ENCODE measurements at regions not wholly inside any gene's neighbourhood (a gene's known extent, or its start where the extent isn't known, plus 50 kb on each side); places are given as distances from the start of the nearest gene placed in this dataset.
"Not testable (repeated sequence)": the region's sequence is repeated elsewhere in the genome, so short reads cannot be mapped to it uniquely, and the experiment has no call there.

- no peaks in the 10 kb centered on the region for H3K36me3 ChIP-seq
- no peak overlapping the region for H3K4me3 ChIP-seq
- TF ChIP-seq POLR2A (IDR thresholded peaks at IDR 0.05): no peak
- TF ChIP-seq POLR2AphosphoS5 (IDR thresholded peaks at IDR 0.05): no peak
- no peak for TF ChIP-seq EP300 (IDR thresholded peaks at IDR 0.05)
- TF ChIP-seq, protein P1, sequence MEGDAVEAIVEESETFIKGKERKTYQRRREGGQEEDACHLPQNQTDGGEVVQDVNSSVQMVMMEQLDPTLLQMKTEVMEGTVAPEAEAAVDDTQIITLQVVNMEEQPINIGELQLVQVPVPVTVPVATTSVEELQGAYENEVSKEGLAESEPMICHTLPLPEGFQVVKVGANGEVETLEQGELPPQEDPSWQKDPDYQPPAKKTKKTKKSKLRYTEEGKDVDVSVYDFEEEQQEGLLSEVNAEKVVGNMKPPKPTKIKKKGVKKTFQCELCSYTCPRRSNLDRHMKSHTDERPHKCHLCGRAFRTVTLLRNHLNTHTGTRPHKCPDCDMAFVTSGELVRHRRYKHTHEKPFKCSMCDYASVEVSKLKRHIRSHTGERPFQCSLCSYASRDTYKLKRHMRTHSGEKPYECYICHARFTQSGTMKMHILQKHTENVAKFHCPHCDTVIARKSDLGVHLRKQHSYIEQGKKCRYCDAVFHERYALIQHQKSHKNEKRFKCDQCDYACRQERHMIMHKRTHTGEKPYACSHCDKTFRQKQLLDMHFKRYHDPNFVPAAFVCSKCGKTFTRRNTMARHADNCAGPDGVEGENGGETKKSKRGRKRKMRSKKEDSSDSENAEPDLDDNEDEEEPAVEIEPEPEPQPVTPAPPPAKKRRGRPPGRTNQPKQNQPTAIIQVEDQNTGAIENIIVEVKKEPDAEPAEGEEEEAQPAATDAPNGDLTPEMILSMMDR (IDR thresholded peaks at IDR 0.05): no peak
- no peak for DNase-seq (ENCODE audit: low spot score in 2 of 2)
- H3K4me1 ChIP-seq: no peaks in the 10 kb centered on the region
- H3K27me3 ChIP-seq: no peaks in the 10 kb centered on the region
- WGBS: 83% methylated on average over 12 of the region's 12 CpGs
- H3K9me3 ChIP-seq: no peaks in the 10 kb centered on the region
- H3K27ac ChIP-seq: no peak overlapping the region
These were observed 180.7 kb upstream of the PFKP start for GRCh38 chr10:2886662-2887061.

DNA sequence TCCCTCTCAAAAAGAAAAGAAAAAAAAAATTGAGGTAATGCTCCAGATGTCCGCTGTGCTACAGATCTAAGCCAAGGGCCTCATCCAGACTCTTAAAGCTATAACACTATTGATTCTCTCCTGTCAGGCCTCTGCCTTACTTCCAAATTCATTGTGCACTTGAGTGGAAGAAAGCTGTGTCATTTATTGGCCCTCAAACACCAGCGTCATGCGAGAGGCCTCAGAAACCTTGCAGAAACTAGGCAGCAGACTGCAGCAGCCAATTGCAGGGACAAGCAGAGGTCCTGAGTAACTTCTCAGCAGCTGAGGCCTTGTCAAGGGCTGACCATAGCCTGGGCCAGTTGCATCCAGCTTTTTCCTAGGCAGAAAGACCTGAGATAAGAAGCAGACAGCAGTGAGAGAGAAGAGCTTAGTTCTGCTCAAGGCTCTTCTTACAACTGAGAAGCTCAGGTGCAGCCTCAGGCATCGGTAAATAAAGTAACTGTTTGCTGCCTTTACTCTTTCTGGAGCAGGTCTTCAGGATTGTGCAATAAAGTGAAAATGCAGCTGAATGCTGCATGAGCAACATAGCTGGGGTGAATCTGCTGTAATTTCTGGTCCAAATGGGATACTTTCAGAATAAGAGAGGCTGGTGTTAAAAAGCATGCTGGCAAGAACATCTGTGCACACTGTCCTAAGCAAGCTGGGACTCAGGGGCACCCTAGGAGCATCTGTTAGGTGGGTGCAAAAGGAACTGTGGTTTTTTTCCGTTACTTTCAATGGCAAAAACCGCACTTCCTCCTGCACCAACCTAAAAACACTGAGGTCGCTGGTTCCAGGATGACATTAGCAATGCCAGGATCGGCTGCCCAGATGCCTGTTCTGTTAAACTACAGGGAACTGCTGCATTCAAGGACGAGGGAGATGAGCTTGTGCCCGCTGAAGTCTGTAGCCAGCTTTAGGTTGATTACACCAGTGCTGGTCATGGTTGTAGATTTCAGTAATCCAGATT is 181.8 kb upstream of the PFKP start:
- DNase-seq (ENCODE audit: low spot score in 2 of 2): no peak
- Histone ChIP-seq H3K9me3 (no peaks in the 10 kb centered on the region), H3K4me3 (no peak overlapping the region), H3K36me3 (no peaks in the 10 kb centered on the region), H3K27ac (no peak overlapping the region), H3K27me3 (no peaks in the 10 kb centered on the region), H3K4me1 (no peaks in the 10 kb centered on the region)
- WGBS: 79% methylated on average over 10 of the region's 10 CpGs
- TF ChIP-seq POLR2A (IDR thresholded peaks at IDR 0.05) (no peak), POLR2AphosphoS5 (IDR thresholded peaks at IDR 0.05) (no peak), EP300 (IDR thresholded peaks at IDR 0.05) (no peak)
- TF ChIP-seq, protein P1 (IDR thresholded peaks at IDR 0.05): no peak

- not testable (repeated sequence) for H3K27me3 ChIP-seq; H3K9me3 ChIP-seq; H3K4me1 ChIP-seq; H3K27ac ChIP-seq; H3K4me3 ChIP-seq; H3K36me3 ChIP-seq; DNase-seq (ENCODE audit: low spot score in 2 of 2)
- WGBS: 81% methylated on average over 4 of the region's 4 CpGs
These were observed 183.3 kb upstream of the PFKP start for GRCh38 chr10:2883983-2884540.

DNA sequence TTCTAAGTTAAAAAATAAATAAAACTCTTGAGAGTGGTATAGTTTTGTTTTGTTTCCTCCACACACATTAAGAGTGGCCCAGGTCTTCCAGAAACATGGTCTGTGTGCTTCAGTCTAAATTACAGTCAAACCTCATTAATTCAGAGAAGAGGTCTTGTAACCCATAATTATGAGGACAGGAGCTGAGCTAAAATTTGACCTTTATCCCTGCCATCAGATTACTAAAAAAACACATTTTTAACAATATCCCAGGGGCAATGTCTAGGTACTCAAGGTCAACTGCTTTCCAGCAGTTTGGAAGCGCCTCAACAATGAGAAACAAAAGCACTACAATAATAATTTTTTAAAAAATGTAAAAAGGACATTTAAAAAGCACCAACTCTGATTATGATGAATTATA is 184.1 kb upstream of the PFKP start:
- Histone ChIP-seq H3K9me3 (no peaks in the 10 kb centered on the region), H3K36me3 (no peaks in the 10 kb centered on the region), H3K27me3 (peaks cover 8% of the 10 kb centered on the region), H3K4me1 (no peaks in the 10 kb centered on the region), H3K27ac (no peak overlapping the region), H3K4me3 (no peak overlapping the region)
- no peak for DNase-seq (ENCODE audit: low spot score in 2 of 2)
- 80% methylated on average over 1 of the region's 1 CpG for WGBS
- no peak for TF ChIP-seq EP300 (IDR thresholded peaks at IDR 0.05)
- no peak for TF ChIP-seq POLR2A (IDR thresholded peaks at IDR 0.05)
- TF ChIP-seq POLR2AphosphoS5 (IDR thresholded peaks at IDR 0.05): no peak
- TF ChIP-seq, protein P1 (IDR thresholded peaks at IDR 0.05): no peak

DNA sequence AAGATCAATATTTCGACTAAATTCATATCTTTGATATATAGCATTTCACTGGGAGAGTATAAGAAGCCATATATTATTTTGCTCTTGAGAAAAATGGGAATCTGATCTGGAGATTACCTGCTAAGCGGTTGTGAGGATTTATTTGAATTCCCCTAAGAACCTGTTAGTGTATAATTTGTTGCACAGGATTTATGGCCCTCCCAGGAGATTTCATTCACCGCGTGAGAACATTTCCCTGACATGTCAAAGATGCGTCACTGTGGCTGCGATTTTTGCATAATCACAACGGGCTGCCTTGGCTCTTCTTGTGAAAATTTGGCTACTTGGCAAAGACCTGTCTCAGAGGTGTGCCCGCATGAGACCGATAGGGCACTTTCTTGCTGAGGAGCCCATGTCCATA is 184.7 kb upstream of the PFKP start:
- WGBS: 36% methylated on average over 9 of the region's 9 CpGs
- Histone ChIP-seq H3K4me1 (no peaks in the 10 kb centered on the region), H3K27ac (no peak overlapping the region), H3K9me3 (no peaks in the 10 kb centered on the region), H3K4me3 (no peak overlapping the region), H3K27me3 (peaks cover 8% of the 10 kb centered on the region), H3K36me3 (no peaks in the 10 kb centered on the region)
- TF ChIP-seq, protein P1 (IDR thresholded peaks at IDR 0.05): no peak
- TF ChIP-seq EP300 (IDR thresholded peaks at IDR 0.05) (no peak), POLR2AphosphoS5 (IDR thresholded peaks at IDR 0.05) (no peak), POLR2A (IDR thresholded peaks at IDR 0.05) (no peak)
- DNase-seq (ENCODE audit: low spot score in 2 of 2): no peak

Data from suprapubic skin (tissue), 4 donors.